ENCODE measurements at regions not wholly inside any gene's neighbourhood (a gene's known extent, or its start where the extent isn't known, plus 50 kb on each side); places are given as distances from the start of the nearest gene placed in this dataset.

DNA sequence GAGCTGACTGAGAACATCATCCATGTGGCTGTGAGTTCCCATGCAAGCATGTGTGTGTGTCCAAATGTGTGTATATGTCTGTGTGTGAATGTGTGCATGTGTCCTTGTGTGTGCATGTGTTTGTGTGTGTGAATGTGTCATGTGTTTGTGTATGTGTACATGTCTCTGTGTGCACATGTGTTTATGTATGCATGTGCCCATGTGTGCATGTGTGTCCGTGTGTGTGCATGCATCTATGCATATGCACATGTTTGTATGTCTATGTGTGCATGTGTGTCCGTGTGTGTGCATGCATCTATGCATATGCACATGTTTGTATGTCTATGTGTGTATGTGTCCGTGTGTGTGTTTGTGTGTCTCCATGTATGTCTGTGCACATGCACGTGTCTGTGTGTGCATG lies 99.7 kb downstream of the LBH start:
- DNase-seq (ENCODE audit: low spot score), result no peak
- no peak for ATAC-seq (ENCODE audit: low FRiP score)
- TF ChIP-seq, protein P1, sequence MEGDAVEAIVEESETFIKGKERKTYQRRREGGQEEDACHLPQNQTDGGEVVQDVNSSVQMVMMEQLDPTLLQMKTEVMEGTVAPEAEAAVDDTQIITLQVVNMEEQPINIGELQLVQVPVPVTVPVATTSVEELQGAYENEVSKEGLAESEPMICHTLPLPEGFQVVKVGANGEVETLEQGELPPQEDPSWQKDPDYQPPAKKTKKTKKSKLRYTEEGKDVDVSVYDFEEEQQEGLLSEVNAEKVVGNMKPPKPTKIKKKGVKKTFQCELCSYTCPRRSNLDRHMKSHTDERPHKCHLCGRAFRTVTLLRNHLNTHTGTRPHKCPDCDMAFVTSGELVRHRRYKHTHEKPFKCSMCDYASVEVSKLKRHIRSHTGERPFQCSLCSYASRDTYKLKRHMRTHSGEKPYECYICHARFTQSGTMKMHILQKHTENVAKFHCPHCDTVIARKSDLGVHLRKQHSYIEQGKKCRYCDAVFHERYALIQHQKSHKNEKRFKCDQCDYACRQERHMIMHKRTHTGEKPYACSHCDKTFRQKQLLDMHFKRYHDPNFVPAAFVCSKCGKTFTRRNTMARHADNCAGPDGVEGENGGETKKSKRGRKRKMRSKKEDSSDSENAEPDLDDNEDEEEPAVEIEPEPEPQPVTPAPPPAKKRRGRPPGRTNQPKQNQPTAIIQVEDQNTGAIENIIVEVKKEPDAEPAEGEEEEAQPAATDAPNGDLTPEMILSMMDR (IDR thresholded peaks at IDR 0.05), result no peak

DNA sequence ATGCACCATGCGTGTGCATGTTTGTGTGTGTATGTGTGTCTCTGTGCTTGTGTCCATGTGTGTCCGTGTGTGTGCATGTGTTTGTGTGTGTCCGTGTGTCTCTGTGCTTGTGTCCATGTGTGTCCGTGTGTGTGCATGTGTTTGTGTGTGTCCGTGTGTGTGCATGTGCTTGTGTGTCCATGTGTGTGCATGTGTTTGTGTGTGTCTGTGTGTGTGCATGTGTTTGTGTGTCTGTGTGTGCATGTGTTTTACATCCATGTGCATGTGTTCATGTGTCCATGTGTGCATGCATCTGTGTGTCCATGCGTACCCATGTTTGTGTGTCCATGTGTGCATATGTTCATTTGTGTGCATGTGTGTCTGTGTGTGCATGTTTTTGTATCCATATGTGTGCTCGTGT lies 100.5 kb downstream of the LBH start:
- TF ChIP-seq, protein P1 (IDR thresholded peaks at IDR 0.05), result no peak
- DNase-seq (ENCODE audit: low spot score) (no peak), ATAC-seq (ENCODE audit: low FRiP score) (no peak)

DNA sequence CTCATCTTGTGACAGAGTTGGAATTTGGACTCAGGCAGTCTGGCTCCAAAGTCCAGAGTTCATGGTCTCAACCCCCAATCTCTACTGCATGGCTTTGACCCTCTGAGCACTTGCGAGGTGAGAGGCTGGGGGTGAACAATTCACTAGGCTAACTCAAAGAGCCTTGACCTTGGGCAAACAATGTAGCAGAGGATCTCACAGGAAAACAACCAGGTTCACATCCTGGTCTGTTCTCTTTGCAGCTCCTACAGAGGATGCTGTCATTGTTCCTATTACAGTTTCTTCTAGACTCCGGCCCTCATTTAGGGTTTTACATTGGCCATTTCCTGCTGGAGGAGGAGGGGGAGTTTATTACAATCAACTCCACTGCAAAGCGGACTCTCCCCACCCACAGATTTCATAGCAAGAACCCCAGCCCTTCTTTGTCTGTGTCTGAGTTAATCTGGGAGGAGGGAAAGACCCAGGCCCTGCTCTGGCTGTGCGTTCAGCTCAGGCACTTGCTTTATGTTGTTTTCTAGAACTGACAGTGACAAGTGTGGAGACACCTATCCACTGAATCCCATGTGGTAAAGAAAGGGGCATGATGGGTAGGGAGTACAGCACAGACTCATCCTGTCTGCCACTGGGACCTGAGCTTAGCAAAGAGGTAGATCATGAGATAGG lies 101.6 kb downstream of the LBH start:
- TF ChIP-seq, protein P1 (IDR thresholded peaks at IDR 0.05), result no peak
- ATAC-seq (ENCODE audit: low FRiP score), result no peak
- DNase-seq (ENCODE audit: low spot score), result no peak

DNA sequence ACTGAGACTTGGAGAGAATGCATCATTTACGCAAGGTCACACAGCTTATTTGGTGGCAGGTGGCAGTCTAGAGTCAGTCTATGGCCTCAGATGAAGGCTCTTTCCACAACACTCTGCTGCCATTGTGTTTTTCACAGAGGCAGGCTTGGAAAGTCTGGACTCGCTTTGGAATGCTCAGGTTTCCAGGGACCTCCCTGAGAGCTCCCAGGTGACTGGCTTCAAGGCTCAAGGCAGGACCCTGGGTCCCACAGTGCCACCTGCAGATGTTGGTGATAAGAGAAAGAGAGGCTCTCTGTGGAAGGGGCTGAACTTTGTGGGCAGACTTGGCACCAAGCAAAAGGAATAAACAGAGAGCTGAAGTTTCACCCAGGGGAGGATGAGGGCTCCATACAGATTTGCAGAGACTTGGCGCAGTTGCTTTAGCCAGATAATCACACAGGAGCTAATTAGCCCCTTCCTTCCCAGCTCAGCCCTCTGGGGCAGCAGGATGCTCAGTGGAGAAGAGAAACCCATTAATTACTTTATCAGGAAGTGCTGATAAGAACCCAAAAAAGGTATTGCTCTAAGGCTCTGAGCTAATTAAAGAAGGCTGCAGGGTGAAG lies 103.5 kb downstream of the LBH start:
- no peak for ATAC-seq (ENCODE audit: low FRiP score)
- TF ChIP-seq, protein P1 (IDR thresholded peaks at IDR 0.05), result no peak
- no peak for DNase-seq (ENCODE audit: low spot score)

DNA sequence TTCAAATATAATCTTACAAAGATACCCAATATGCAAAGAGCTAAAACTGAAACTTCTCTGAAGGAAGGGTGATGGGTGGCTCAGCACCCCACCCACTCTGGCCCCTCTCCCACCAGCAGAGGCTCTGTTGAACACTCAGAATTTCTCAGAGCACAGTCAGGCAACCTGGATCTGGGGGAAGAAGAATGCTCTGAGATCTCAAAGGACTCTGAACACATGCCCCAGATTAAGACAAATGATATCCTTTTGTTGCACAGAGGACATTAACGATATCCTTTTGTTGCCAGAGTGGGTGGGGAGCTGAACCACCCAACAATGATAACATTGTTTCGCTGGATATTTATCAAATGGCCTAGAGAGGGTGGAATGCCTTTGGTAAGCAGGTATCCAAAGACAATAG lies 104.8 kb downstream of the LBH start:
- no peak for DNase-seq (ENCODE audit: low spot score)
- ATAC-seq (ENCODE audit: low FRiP score), result no peak
- TF ChIP-seq, protein P1 (IDR thresholded peaks at IDR 0.05), result no peak

DNA sequence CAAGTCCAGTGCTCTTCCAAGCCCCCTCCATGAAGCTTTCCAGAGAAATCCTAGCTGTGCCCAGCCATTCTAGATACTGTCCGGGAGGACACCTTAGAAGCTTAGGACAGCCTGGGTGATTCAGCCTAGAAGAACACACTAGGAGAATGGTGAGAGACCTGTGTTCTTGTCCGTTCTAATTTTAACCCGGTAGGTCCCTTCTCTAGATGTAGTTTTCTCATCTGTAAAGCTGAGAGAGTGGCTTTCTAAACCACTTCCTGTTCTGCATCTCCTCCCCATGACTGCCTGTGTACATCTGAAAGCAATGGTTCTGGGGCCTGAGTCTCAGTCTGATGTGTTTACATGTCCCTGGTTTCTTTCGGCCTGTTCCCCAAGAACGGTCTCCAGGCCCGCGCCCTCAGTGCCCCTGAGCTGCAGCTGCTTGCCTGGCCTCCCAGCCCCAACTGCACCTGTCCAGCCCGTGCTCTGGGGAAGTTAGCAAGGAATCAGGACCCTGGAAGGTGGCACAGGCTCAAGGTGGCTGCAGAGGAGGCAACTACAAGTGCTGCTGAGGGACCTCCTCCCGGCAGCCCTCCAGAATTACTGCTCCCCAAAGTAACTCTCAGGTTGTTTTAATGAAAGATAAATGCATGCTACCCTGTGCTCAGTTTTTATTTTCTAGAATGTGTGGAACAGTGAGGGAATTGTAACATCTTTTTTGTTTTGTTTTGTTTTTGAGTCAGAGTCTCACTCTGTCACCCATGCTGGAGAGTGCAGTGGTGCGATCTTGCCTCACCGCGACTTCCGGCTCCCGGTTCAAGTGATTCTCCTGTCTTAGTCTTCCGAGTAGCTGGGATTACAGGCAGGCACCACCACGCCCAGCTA lies 105.9 kb downstream of the LBH start:
- ATAC-seq (ENCODE audit: low FRiP score) (no peak), DNase-seq (ENCODE audit: low spot score) (no peak)
- TF ChIP-seq, protein P1 (IDR thresholded peaks at IDR 0.05), result no peak
